ENCODE measurements at regions not wholly inside any gene's neighbourhood (a gene's known extent, or its start where the extent isn't known, plus 50 kb on each side); places are given as distances from the start of the nearest gene placed in this dataset.

GRCh38 chr2:100673691-100674485 lies 111.1 kb downstream of the PDCL3 start:
- Histone ChIP-seq H3K4me3 (ENCODE audit: low read length in 2 of 2) (no peak overlapping the region), H3K27me3 (ENCODE audit: control insufficient read depth in 3 of 3, insufficient read depth in 3 of 3, low read depth in 1 of 3, low read length in 3 of 3) (peaks cover 0 to 6% (median 0%) of the 10 kb centered on the region in 3 experiments), H3K4me2 (ENCODE audit: insufficient read depth, low read length, poor library complexity, severe bottlenecking) (no peak overlapping the region), H2BK120ac (ENCODE audit: low read depth, low read length) (no peak overlapping the region), H3K14ac (ENCODE audit: low read length) (no peak overlapping the region), H3K79me1 (ENCODE audit: low read depth, low read length) (no peaks in the 10 kb centered on the region), H2AFZ (ENCODE audit: low read length) (no peak overlapping the region), H4K91ac (ENCODE audit: low read depth, low read length, poor library complexity) (no peak overlapping the region), H3K36me3 (replicated peaks in 1 of 2; ENCODE audit: control insufficient read depth in 2 of 2, insufficient read depth in 2 of 2, low read length in 2 of 2) (no peaks in the 10 kb centered on the region), H3K9ac (ENCODE audit: low read depth, low read length, poor library complexity) (no peak overlapping the region), H3K23ac (ENCODE audit: low read depth, low read length, poor library complexity) (no peak overlapping the region), H3K18ac (ENCODE audit: low read length) (peak overlapping the region; percentile 69), H2BK15ac (ENCODE audit: low read length) (no peak overlapping the region), H3K9me3 (replicated peaks in 1 of 2; ENCODE audit: control insufficient read depth in 2 of 2, insufficient read depth in 1 of 2, low read depth in 1 of 2, low read length in 2 of 2) (no peaks in the 10 kb centered on the region), H4K8ac (ENCODE audit: low read depth, low read length) (no peak overlapping the region), H2BK5ac (ENCODE audit: low read length) (peak overlapping the region; percentile 56), H3K27ac (replicated peaks; ENCODE audit: low read length) (no peak overlapping the region), H3K4ac (ENCODE audit: low read length) (no peak overlapping the region), H2AK5ac (ENCODE audit: low read depth, low read length) (no peak overlapping the region), H2BK12ac (ENCODE audit: low read length) (no peak overlapping the region), H3K4me1 (ENCODE audit: control insufficient read depth in 2 of 2, insufficient read depth in 1 of 2, low read depth in 1 of 2, low read length in 2 of 2) (no peaks in the 10 kb centered on the region)
- DNase-seq (ENCODE audit: low spot score), result no peak
- no CpG with 5 or more reads among the region's 15 CpGs for WGBS, 2 donors (ENCODE audit: extremely low coverage in 2 of 2, insufficient read length in 2 of 2, insufficient replicate concordance in 1 of 2)

- Histone ChIP-seq H3K27me3 (ENCODE audit: control insufficient read depth in 3 of 3, insufficient read depth in 3 of 3, low read depth in 1 of 3, low read length in 3 of 3) (peaks cover 0 to 6% (median 0%) of the 10 kb centered on the region in 3 experiments), H2AFZ (ENCODE audit: low read length) (no peak overlapping the region), H2BK120ac (ENCODE audit: low read depth, low read length) (no peak overlapping the region), H3K9ac (ENCODE audit: low read depth, low read length, poor library complexity) (no peak overlapping the region), H4K8ac (ENCODE audit: low read depth, low read length) (no peak overlapping the region), H2BK12ac (ENCODE audit: low read length) (no peak overlapping the region), H2BK15ac (ENCODE audit: low read length) (no peak overlapping the region), H3K4me3 (ENCODE audit: low read length in 2 of 2) (no peak overlapping the region), H3K4ac (ENCODE audit: low read length) (no peak overlapping the region), H3K27ac (replicated peaks; ENCODE audit: low read length) (no peak overlapping the region), H3K14ac (ENCODE audit: low read length) (no peak overlapping the region), H3K23ac (ENCODE audit: low read depth, low read length, poor library complexity) (no peak overlapping the region), H2AK5ac (ENCODE audit: low read depth, low read length) (no peak overlapping the region), H3K18ac (ENCODE audit: low read length) (no peak overlapping the region), H3K9me3 (replicated peaks in 1 of 2; ENCODE audit: control insufficient read depth in 2 of 2, insufficient read depth in 1 of 2, low read depth in 1 of 2, low read length in 2 of 2) (no peaks in the 10 kb centered on the region), H4K91ac (ENCODE audit: low read depth, low read length, poor library complexity) (no peak overlapping the region), H2BK5ac (ENCODE audit: low read length) (no peak overlapping the region), H3K36me3 (replicated peaks in 1 of 2; ENCODE audit: control insufficient read depth in 2 of 2, insufficient read depth in 2 of 2, low read length in 2 of 2) (no peaks in the 10 kb centered on the region), H3K4me1 (ENCODE audit: control insufficient read depth in 2 of 2, insufficient read depth in 1 of 2, low read depth in 1 of 2, low read length in 2 of 2) (no peaks in the 10 kb centered on the region), H3K79me1 (ENCODE audit: low read depth, low read length) (no peaks in the 10 kb centered on the region), H3K4me2 (ENCODE audit: insufficient read depth, low read length, poor library complexity, severe bottlenecking) (no peak overlapping the region)
- WGBS, 2 donors (ENCODE audit: extremely low coverage in 2 of 2, insufficient read length in 2 of 2, insufficient replicate concordance in 1 of 2), result no CpG with 5 or more reads among the region's 10 CpGs
- DNase-seq (ENCODE audit: low spot score), result no peak
Measured at GRCh38 chr2:100674666-100675065, 111.9 kb downstream of the PDCL3 start.

- no peak overlapping the region for H2AK5ac ChIP-seq (ENCODE audit: low read depth, low read length)
- no peak overlapping the region for H3K4me3 ChIP-seq (ENCODE audit: low read length in 2 of 2)
- H3K9ac ChIP-seq (ENCODE audit: low read depth, low read length, poor library complexity), result no peak overlapping the region
- H2AFZ ChIP-seq (ENCODE audit: low read length), result no peak overlapping the region
- no peak overlapping the region for H4K8ac ChIP-seq (ENCODE audit: low read depth, low read length)
- peaks cover 0 to 6% (median 0%) of the 10 kb centered on the region in 3 experiments for H3K27me3 ChIP-seq (ENCODE audit: control insufficient read depth in 3 of 3, insufficient read depth in 3 of 3, low read depth in 1 of 3, low read length in 3 of 3)
- no peak overlapping the region for H3K27ac ChIP-seq (replicated peaks; ENCODE audit: low read length)
- no peak overlapping the region for H4K91ac ChIP-seq (ENCODE audit: low read depth, low read length, poor library complexity)
- DNase-seq (ENCODE audit: low spot score), result no peak
- no peak overlapping the region for H3K18ac ChIP-seq (ENCODE audit: low read length)
- H3K4ac ChIP-seq (ENCODE audit: low read length), result no peak overlapping the region
- no peak overlapping the region for H3K4me2 ChIP-seq (ENCODE audit: insufficient read depth, low read length, poor library complexity, severe bottlenecking)
- no peak overlapping the region for H2BK12ac ChIP-seq (ENCODE audit: low read length)
- no peaks in the 10 kb centered on the region for H3K79me1 ChIP-seq (ENCODE audit: low read depth, low read length)
- H3K9me3 ChIP-seq (replicated peaks in 1 of 2; ENCODE audit: control insufficient read depth in 2 of 2, insufficient read depth in 1 of 2, low read depth in 1 of 2, low read length in 2 of 2), result no peaks in the 10 kb centered on the region
- no peak overlapping the region for H3K14ac ChIP-seq (ENCODE audit: low read length)
- H3K36me3 ChIP-seq (replicated peaks in 1 of 2; ENCODE audit: control insufficient read depth in 2 of 2, insufficient read depth in 2 of 2, low read length in 2 of 2), result no peaks in the 10 kb centered on the region
- no peaks in the 10 kb centered on the region for H3K4me1 ChIP-seq (ENCODE audit: control insufficient read depth in 2 of 2, insufficient read depth in 1 of 2, low read depth in 1 of 2, low read length in 2 of 2)
- no peak overlapping the region for H2BK120ac ChIP-seq (ENCODE audit: low read depth, low read length)
- no peak overlapping the region for H2BK5ac ChIP-seq (ENCODE audit: low read length)
- WGBS, 2 donors (ENCODE audit: extremely low coverage in 2 of 2, insufficient read length in 2 of 2, insufficient replicate concordance in 1 of 2), result no CpG with 5 or more reads among the region's 6 CpGs
- no peak overlapping the region for H3K23ac ChIP-seq (ENCODE audit: low read depth, low read length, poor library complexity)
- no peak overlapping the region for H2BK15ac ChIP-seq (ENCODE audit: low read length)
Measured at GRCh38 chr2:100675373-100675772, 112.6 kb downstream of the PDCL3 start.

- Histone ChIP-seq H4K8ac (ENCODE audit: low read depth, low read length) (no peak overlapping the region), H3K14ac (ENCODE audit: low read length) (no peak overlapping the region), H2AFZ (ENCODE audit: low read length) (no peak overlapping the region), H3K4me1 (ENCODE audit: control insufficient read depth in 2 of 2, insufficient read depth in 1 of 2, low read depth in 1 of 2, low read length in 2 of 2) (no peaks in the 10 kb centered on the region), H2BK5ac (ENCODE audit: low read length) (no peak overlapping the region), H4K91ac (ENCODE audit: low read depth, low read length, poor library complexity) (no peak overlapping the region), H2BK15ac (ENCODE audit: low read length) (no peak overlapping the region), H3K27ac (replicated peaks; ENCODE audit: low read length) (no peak overlapping the region), H3K18ac (ENCODE audit: low read length) (no peak overlapping the region), H3K4me3 (ENCODE audit: low read length in 2 of 2) (no peak overlapping the region), H3K27me3 (ENCODE audit: control insufficient read depth in 3 of 3, insufficient read depth in 3 of 3, low read depth in 1 of 3, low read length in 3 of 3) (peaks cover 0 to 3% (median 0%) of the 10 kb centered on the region in 3 experiments), H2BK120ac (ENCODE audit: low read depth, low read length) (no peak overlapping the region), H2AK5ac (ENCODE audit: low read depth, low read length) (no peak overlapping the region), H3K23ac (ENCODE audit: low read depth, low read length, poor library complexity) (no peak overlapping the region), H3K9me3 (replicated peaks in 1 of 2; ENCODE audit: control insufficient read depth in 2 of 2, insufficient read depth in 1 of 2, low read depth in 1 of 2, low read length in 2 of 2) (no peaks in the 10 kb centered on the region), H2BK12ac (ENCODE audit: low read length) (no peak overlapping the region), H3K79me1 (ENCODE audit: low read depth, low read length) (no peaks in the 10 kb centered on the region), H3K36me3 (replicated peaks in 1 of 2; ENCODE audit: control insufficient read depth in 2 of 2, insufficient read depth in 2 of 2, low read length in 2 of 2) (no peaks in the 10 kb centered on the region), H3K9ac (ENCODE audit: low read depth, low read length, poor library complexity) (no peak overlapping the region), H3K4ac (ENCODE audit: low read length) (no peak overlapping the region), H3K4me2 (ENCODE audit: insufficient read depth, low read length, poor library complexity, severe bottlenecking) (no peak overlapping the region)
- no peak for DNase-seq (ENCODE audit: low spot score)
- WGBS, 2 donors (ENCODE audit: extremely low coverage in 2 of 2, insufficient read length in 2 of 2, insufficient replicate concordance in 1 of 2), result no CpG with 5 or more reads among the region's 4 CpGs
Measured at GRCh38 chr2:100675855-100676254, 113.1 kb downstream of the PDCL3 start.

Measured in neuronal stem cell (in vitro differentiated cells).